UCSD-AML1 (cell line): ENCODE measurements at regions not wholly inside any gene's neighbourhood (a gene's known extent, or its start where the extent isn't known, plus 50 kb on each side); places are given as distances from the start of the nearest gene placed in this dataset.
"Not testable (repeated sequence)": the region's sequence is repeated elsewhere in the genome, so short reads cannot be mapped to it uniquely, and the experiment has no call there.

Experiments
- DNase-seq: peaks from one replicate; lab custom pipeline; 2025; ENCODE audit not compliant: unreplicated experiment; lab: John Stamatoyannopoulos, UW

GRCh38 chr7:51847461-51848134 is 531.0 kb upstream of the COBL start:
- DNase-seq, result no peak

- not testable (repeated sequence) for DNase-seq
These were observed 522.5 kb upstream of the COBL start for GRCh38 chr7:51839130-51839529.

- DNase-seq, result no peak
These were observed 511.0 kb upstream of the COBL start for GRCh38 chr7:51827631-51828030.

GRCh38 chr7:51824050-51824449 is 507.4 kb upstream of the COBL start:
- DNase-seq, result no peak

GRCh38 chr7:51823437-51823836 is 506.8 kb upstream of the COBL start:
- DNase-seq, result no peak

- no peak for DNase-seq
These were observed 501.2 kb upstream of the COBL start for GRCh38 chr7:51817694-51818225.

- not testable (repeated sequence) for DNase-seq
These were observed 489.3 kb upstream of the COBL start for GRCh38 chr7:51805783-51806431.

- DNase-seq, result no peak
These were observed 486.1 kb upstream of the COBL start for GRCh38 chr7:51802718-51803117.

GRCh38 chr7:51797371-51797770 is 480.8 kb upstream of the COBL start:
- no peak for DNase-seq

GRCh38 chr7:51792796-51793195 is 476.2 kb upstream of the COBL start:
- DNase-seq, result no peak

- DNase-seq, result no peak
These were observed 472.9 kb upstream of the COBL start for GRCh38 chr7:51789489-51789888.

- no peak for DNase-seq
These were observed 469.7 kb upstream of the COBL start for GRCh38 chr7:51786284-51786683.

GRCh38 chr7:51785876-51786275 is 469.3 kb upstream of the COBL start:
- no peak for DNase-seq

- DNase-seq, result no peak
These were observed 468.6 kb upstream of the COBL start for GRCh38 chr7:51785171-51785570.

- DNase-seq, result no peak
These were observed 466.6 kb upstream of the COBL start for GRCh38 chr7:51783241-51783640.

- DNase-seq, result no peak
These were observed 461.5 kb upstream of the COBL start for GRCh38 chr7:51778121-51778520.

- DNase-seq, result no peak
These were observed 457.6 kb upstream of the COBL start for GRCh38 chr7:51774178-51774577.

GRCh38 chr7:51772190-51772589 is 455.6 kb upstream of the COBL start:
- DNase-seq, result no peak

- DNase-seq, result no peak
These were observed 448.4 kb upstream of the COBL start for GRCh38 chr7:51764976-51765375.

- no peak for DNase-seq
These were observed 443.4 kb upstream of the COBL start for GRCh38 chr7:51759985-51760384.

GRCh38 chr7:51757960-51758359 is 441.4 kb upstream of the COBL start:
- DNase-seq, result no peak

- DNase-seq, result no peak
These were observed 416.3 kb upstream of the COBL start for GRCh38 chr7:51732951-51733350.

GRCh38 chr7:51732116-51732515 is 415.5 kb upstream of the COBL start:
- no peak for DNase-seq
